OCI-LY7 (cell line): ENCODE measurements at regions not wholly inside any gene's neighbourhood (a gene's known extent, or its start where the extent isn't known, plus 50 kb on each side); places are given as distances from the start of the nearest gene placed in this dataset.

ENCODE experiments used
- BruUV-seq: library from RNA; stranded (reverse); fragments of 400-500 nt; replicated peaks from 2 replicates; lab custom pipeline; 2021; lab: Mats Ljungman, UMichigan
- CTCF ChIA-PET: fragments of 300-600 bp; sonication (Branson Sonifier 250); formaldehyde crosslinking; loops from one replicate; lab custom pipeline; 2022; ENCODE audit warnings: antibody characterized with exemption; ENCODE audit not compliant: unreplicated experiment; lab: Charles Lee
- POLR2A ChIA-PET: fragments of 300-600 bp; sonication (Branson Sonifier 250); formaldehyde crosslinking; loops from one replicate; lab custom pipeline; 2022; ENCODE audit warnings: antibody characterized with exemption; lab: Charles Lee
- DNase-seq: peaks from one replicate; pipeline ENCODE4 v3.0.0-alpha.2; 2015; ENCODE audit warnings: low spot score
- H2AFZ ChIP-seq: fragments of 200-600 bp; sonication (generic), shearing (Covaris generic); 2 replicates; pipeline ENCODE4 v1.6.1; 2014; ENCODE audit warnings: mild to moderate bottlenecking, antibody characterized with exemption, low read length, moderate library complexity
- H3K27ac ChIP-seq: fragments of 200-600 bp; sonication (generic); 2 replicates; pipeline ENCODE4 v1.5.1; 2014; ENCODE audit warnings: mixed run types, low read depth, mild to moderate bottlenecking, moderate library complexity, low read length, inconsistent platforms; ENCODE audit not compliant: poor library complexity, severe bottlenecking
- H3K36me3 ChIP-seq: fragments of 200-600 bp; sonication (generic); 2 replicates; pipeline ENCODE4 v1.6.1; 2014; ENCODE audit warnings: mild to moderate bottlenecking, antibody characterized with exemption, low read length, moderate library complexity, mixed read lengths; ENCODE audit not compliant: insufficient read depth
- H3K4me1 ChIP-seq: fragments of 200-600 bp; sonication (generic); 2 replicates; pipeline ENCODE4 v1.5.1; 2014; ENCODE audit warnings: mild to moderate bottlenecking, low read length; ENCODE audit not compliant: insufficient read depth, poor library complexity, severe bottlenecking
- H3K4me2 ChIP-seq: fragments of 200-600 bp; sonication (generic); 2 replicates; pipeline ENCODE4 v1.6.1; 2014; ENCODE audit warnings: mild to moderate bottlenecking, low read length
- H3K4me3 ChIP-seq: fragments of 200-600 bp; sonication (generic); 2 replicates; pipeline ENCODE4 v1.5.1; 2014; ENCODE audit warnings: mild to moderate bottlenecking, low read depth, low read length; ENCODE audit not compliant: poor library complexity, severe bottlenecking
- H3K79me2 ChIP-seq: fragments of 200-600 bp; sonication (generic); 2 replicates; pipeline ENCODE4 v1.6.1; 2016; ENCODE audit warnings: low read depth, mild to moderate bottlenecking, low read length, moderate library complexity, mixed read lengths; ENCODE audit not compliant: insufficient read depth
- H3K9me2 ChIP-seq: fragments of 200-600 bp; sonication (generic); 2 replicates; pipeline ENCODE4 v1.6.1; 2016; ENCODE audit warnings: mild to moderate bottlenecking, low read length, mixed read lengths; ENCODE audit not compliant: insufficient read depth
- H3K9me3 ChIP-seq: fragments of 200-600 bp; sonication (generic); 2 replicates; pipeline ENCODE4 v1.6.1; 2014; ENCODE audit warnings: mild to moderate bottlenecking, mixed run types, low read length, mixed read lengths
- H4K20me1 ChIP-seq: fragments of 200-600 bp; sonication (generic); 2 replicates; pipeline ENCODE4 v1.6.1; 2014; ENCODE audit warnings: mild to moderate bottlenecking, antibody characterized with exemption, low read length, moderate library complexity, mixed read lengths; ENCODE audit not compliant: insufficient read depth
- CTCF ChIP-seq: fragments of 200-600 bp; sonication (generic); conservative IDR thresholded peaks from 2 replicates; pipeline ENCODE4 v1.5.1; 2014; ENCODE audit warnings: mild to moderate bottlenecking, antibody characterized with exemption, low read length, moderate library complexity, mixed read lengths
- EZH2phosphoT487 ChIP-seq: fragments of 200-600 bp; sonication (generic); IDR thresholded peaks from 2 replicates; pipeline ENCODE4 v1.6.1; 2018; ENCODE audit warnings: low read depth, borderline replicate concordance, mild to moderate bottlenecking, mixed run types, antibody characterized with exemption, low read length, moderate library complexity, mixed read lengths
- intact Hi-C: fragments of 100-400 bp; cut with micrococcal nuclease; formaldehyde crosslinking; loops from one replicate; pipeline ENCODE4 v1.10.0; 2022; ENCODE audit not compliant: unreplicated experiment

GRCh38 chr22:27399161-27399560 is 402.4 kb downstream of the MN1 start:
- DNase-seq, result no peak
- Histone ChIP-seq H3K9me3 (no peaks in the 10 kb centered on the region), H3K4me3 (no peak overlapping the region), H3K36me3 (no peaks in the 10 kb centered on the region), H2AFZ (no peak overlapping the region), H3K4me2 (no peak overlapping the region), H3K4me1 (no peaks in the 10 kb centered on the region), H3K9me2 (no peaks in the 10 kb centered on the region), H3K27ac (no peak overlapping the region), H3K79me2 (no peaks in the 10 kb centered on the region), H4K20me1 (no peaks in the 10 kb centered on the region)
- intact Hi-C loops, result no loop called here
- TF ChIP-seq CTCF (no peak), EZH2phosphoT487 (no peak)
- ChIA-PET CTCF (no interaction called here), POLR2A (no interaction called here)
- BruUV-seq, result no TSS peak

- no peak for TF ChIP-seq CTCF
- TF ChIP-seq EZH2phosphoT487, result no peak
- H2AFZ ChIP-seq, result no peak overlapping the region
- no peak overlapping the region for H3K4me2 ChIP-seq
- ChIA-PET POLR2A (no interaction called here), CTCF (no interaction called here)
- H3K9me2 ChIP-seq, result no peaks in the 10 kb centered on the region
- no peak for DNase-seq
- H3K27ac ChIP-seq, result no peak overlapping the region
- intact Hi-C loops, result loop anchor here (10.0 kb wide), 1 partner anchor 394 kb away; no protein-coding TSS in a partner anchor
- H4K20me1 ChIP-seq, result no peaks in the 10 kb centered on the region
- no TSS peak for BruUV-seq
- H3K9me3 ChIP-seq, result no peaks in the 10 kb centered on the region
- H3K4me3 ChIP-seq, result no peak overlapping the region
- no peaks in the 10 kb centered on the region for H3K79me2 ChIP-seq
- no peaks in the 10 kb centered on the region for H3K36me3 ChIP-seq
- no peaks in the 10 kb centered on the region for H3K4me1 ChIP-seq
Observed at GRCh38 chr22:27400811-27401210, 400.7 kb downstream of the MN1 start.

GRCh38 chr22:27401321-27401720 is 400.2 kb downstream of the MN1 start:
- no peaks in the 10 kb centered on the region for H3K36me3 ChIP-seq
- TF ChIP-seq CTCF, result no peak
- BruUV-seq, result no TSS peak
- H4K20me1 ChIP-seq, result no peaks in the 10 kb centered on the region
- DNase-seq, result no peak
- ChIA-PET POLR2A (no interaction called here), CTCF (no interaction called here)
- H3K4me3 ChIP-seq, result no peak overlapping the region
- no peaks in the 10 kb centered on the region for H3K9me3 ChIP-seq
- no peaks in the 10 kb centered on the region for H3K4me1 ChIP-seq
- H3K79me2 ChIP-seq, result no peaks in the 10 kb centered on the region
- no peak overlapping the region for H3K4me2 ChIP-seq
- H3K9me2 ChIP-seq, result no peaks in the 10 kb centered on the region
- no peak overlapping the region for H2AFZ ChIP-seq
- no peak overlapping the region for H3K27ac ChIP-seq
- intact Hi-C loops, result loop anchor here (10.0 kb wide), 1 partner anchor 393 kb away; no protein-coding TSS in a partner anchor
